Stimulated activated CD8-positive, alpha-beta memory T cell treated with anti-CD3 and anti-CD28 coated beads, Interleukin-15, amount 100 ng/mL, for 1 hour (primary cell): ENCODE measurements at regions not wholly inside any gene's neighbourhood (a gene's known extent, or its start where the extent isn't known, plus 50 kb on each side); places are given as distances from the start of the nearest gene placed in this dataset.
"Not testable (repeated sequence)": the region's sequence is repeated elsewhere in the genome, so short reads cannot be mapped to it uniquely, and the experiment has no call there.

Source experiments
- DNase-seq: peaks from one replicate; pipeline ENCODE4 v3.0.0-alpha.2; 2020; ENCODE audit warnings: low read depth

- DNase-seq, result no peak
Measured at GRCh38 chr3:72627271-72627670, 221.0 kb downstream of the SHQ1 start.

- no peak for DNase-seq
Measured at GRCh38 chr3:72625602-72626337, 222.5 kb downstream of the SHQ1 start.

GRCh38 chr3:72624656-72625055, 223.6 kb downstream of the SHQ1 start:
- no peak for DNase-seq

- DNase-seq, result no peak
Measured at GRCh38 chr3:72618739-72619138, 229.5 kb downstream of the SHQ1 start.

GRCh38 chr3:72617424-72618024, 230.7 kb downstream of the SHQ1 start:
- no peak for DNase-seq

GRCh38 chr3:72615776-72616175, 232.5 kb downstream of the SHQ1 start:
- DNase-seq, result no peak

- no peak for DNase-seq
Measured at GRCh38 chr3:72615182-72615581, 233.1 kb downstream of the SHQ1 start.

GRCh38 chr3:72614394-72615074, 233.7 kb downstream of the SHQ1 start:
- no peak for DNase-seq

- DNase-seq, result no peak
Measured at GRCh38 chr3:72613871-72614270, 234.4 kb downstream of the SHQ1 start.

GRCh38 chr3:72609114-72609513, 239.1 kb downstream of the SHQ1 start:
- not testable (repeated sequence) for DNase-seq

- no peak for DNase-seq
Measured at GRCh38 chr3:72606005-72606800, 242.0 kb downstream of the SHQ1 start.

- DNase-seq, result no peak
Measured at GRCh38 chr3:72604328-72604727, 243.9 kb downstream of the SHQ1 start.

- DNase-seq, result no peak
Measured at GRCh38 chr3:72601983-72602750, 246.1 kb downstream of the SHQ1 start.

GRCh38 chr3:72601060-72601459, 247.2 kb downstream of the SHQ1 start:
- DNase-seq, result no peak

GRCh38 chr3:72597756-72598195, 250.5 kb downstream of the SHQ1 start:
- no peak for DNase-seq

- no peak for DNase-seq
Measured at GRCh38 chr3:72597043-72597442, 251.2 kb downstream of the SHQ1 start.

GRCh38 chr3:72595927-72596610, 252.2 kb downstream of the SHQ1 start:
- DNase-seq, result no peak

- no peak for DNase-seq
Measured at GRCh38 chr3:72595376-72595775, 252.9 kb downstream of the SHQ1 start.

GRCh38 chr3:72594615-72595215, 253.5 kb downstream of the SHQ1 start:
- no peak for DNase-seq

- no peak for DNase-seq
Measured at GRCh38 chr3:72593881-72594397, 254.3 kb downstream of the SHQ1 start.
